Naive thymus-derived CD4-positive, alpha-beta T cell (primary cell): ENCODE measurements at regions not wholly inside any gene's neighbourhood (a gene's known extent, or its start where the extent isn't known, plus 50 kb on each side); places are given as distances from the start of the nearest gene placed in this dataset.

Experiments
- ATAC-seq: fragments of 150-1000 bp; cut with Tn5 transposase; 2 replicates; pipeline ENCODE4 v1.10.0; 2021; ENCODE audit warnings: mild to moderate bottlenecking, moderate library complexity
- CTCF ChIA-PET: fragments of 350-600 bp; sonication (Branson Sonifier 250); formaldehyde crosslinking; loops from one replicate; lab custom pipeline; 2021; ENCODE audit warnings: antibody characterized with exemption; lab: Charles Lee
- POLR2A ChIA-PET: fragments of 350-600 bp; sonication (Branson Sonifier 250); formaldehyde crosslinking; loops from one replicate; lab custom pipeline; 2021; ENCODE audit warnings: antibody characterized with exemption, inconsistent platforms; lab: Charles Lee
- DNase-seq, 9 donors: peaks; one replicate each; pipeline versions ENCODE4 v3.0.0 to v3.0.0-alpha.2; 2020 to 2022; ENCODE audit warnings: mixed read lengths in 1 of 9
- H3K27ac ChIP-seq: one replicate; pipeline ENCODE4 v1.7.0; 2013; ENCODE audit warnings: mild to moderate bottlenecking, low read depth, low read length, moderate library complexity
- H3K27me3 ChIP-seq, 2 donors: one replicate each; pipeline ENCODE4 v1.7.0; 2013; ENCODE audit warnings: low read length in 2 of 2, mild to moderate bottlenecking in 2 of 2, moderate library complexity in 2 of 2; ENCODE audit not compliant: control insufficient read depth in 2 of 2, insufficient read depth in 2 of 2
- H3K36me3 ChIP-seq, 3 experiments: 1 replicate in 2 of 3; 2 replicates in 1 of 3; pipeline ENCODE4 v1.7.0; 2013; ENCODE audit warnings: low read length in 3 of 3, mild to moderate bottlenecking in 3 of 3, moderate library complexity in 1 of 3; ENCODE audit not compliant: insufficient read depth in 3 of 3, control insufficient read depth in 2 of 3
- H3K4me1 ChIP-seq, 2 donors: one replicate each; pipeline ENCODE4 v1.7.0; 2013; ENCODE audit warnings: low read length in 2 of 2, mild to moderate bottlenecking in 2 of 2, moderate library complexity in 1 of 2; ENCODE audit not compliant: control insufficient read depth in 2 of 2, insufficient read depth in 2 of 2
- H3K4me3 ChIP-seq: 2 replicates; pipeline ENCODE4 v1.7.0; 2013; ENCODE audit warnings: mild to moderate bottlenecking, low read length
- H3K9me3 ChIP-seq, 3 experiments: 1 replicate in 2 of 3; 2 replicates in 1 of 3; pipeline ENCODE4 v1.7.0; 2013; ENCODE audit warnings: low read length in 3 of 3; ENCODE audit not compliant: control insufficient read depth in 2 of 3
- H3K27ac Mint-ChIP-seq, 9 donors: one replicate each; pipeline ENCODE4 v1.8.0; 2020 to 2022; ENCODE audit warnings: mixed read lengths in 9 of 9, mild to moderate bottlenecking in 8 of 9, moderate library complexity in 5 of 9, inconsistent platforms in 2 of 9
- H3K27me3 Mint-ChIP-seq, 5 donors: one replicate each; pipeline ENCODE4 v1.8.0; 2021 to 2022; ENCODE audit warnings: mixed read lengths in 5 of 5, mild to moderate bottlenecking in 1 of 5
- H3K36me3 Mint-ChIP-seq, 5 donors: one replicate each; pipeline ENCODE4 v1.8.0; 2020 to 2022; ENCODE audit warnings: mixed read lengths in 5 of 5, mild to moderate bottlenecking in 3 of 5, inconsistent platforms in 1 of 5
- H3K4me1 Mint-ChIP-seq, 7 donors: one replicate each; pipeline ENCODE4 v1.8.0; 2020 to 2022; ENCODE audit warnings: mixed read lengths in 7 of 7, mild to moderate bottlenecking in 3 of 7, inconsistent platforms in 1 of 7
- H3K4me3 Mint-ChIP-seq, 10 donors: one replicate each; pipeline ENCODE4 v1.8.0; 2020 to 2022; ENCODE audit warnings: mild to moderate bottlenecking in 10 of 10, mixed read lengths in 10 of 10, moderate library complexity in 6 of 10, inconsistent platforms in 2 of 10
- H3K9me3 Mint-ChIP-seq, 11 donors: one replicate each; pipeline ENCODE4 v1.8.0; 2020 to 2022; ENCODE audit warnings: mixed read lengths in 11 of 11, mild to moderate bottlenecking in 4 of 11, inconsistent platforms in 1 of 11, moderate library complexity in 1 of 11
- intact Hi-C, 2 donors: fragments of 100-400 bp; cut with micrococcal nuclease; formaldehyde crosslinking; loops; one replicate each; pipeline ENCODE4 v1.15.1; 2023

DNA sequence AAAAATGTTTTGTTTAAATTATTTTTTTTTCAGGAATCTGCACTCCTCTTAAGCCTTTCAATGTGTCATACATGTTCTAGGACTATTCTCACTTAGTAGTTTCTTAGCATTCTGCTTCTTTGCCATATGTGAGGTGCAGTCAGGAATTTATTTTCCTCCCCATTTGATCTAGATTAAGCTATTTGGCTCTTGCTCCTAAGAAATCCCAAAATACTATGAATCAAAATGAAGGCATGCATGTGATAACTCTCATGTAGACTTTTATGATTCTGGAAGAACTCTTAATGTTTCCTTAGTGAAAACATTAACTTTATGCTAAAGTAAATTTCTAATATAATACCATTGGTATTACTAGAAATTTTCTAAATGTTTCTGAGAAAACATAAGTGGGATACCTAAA is 664.5 kb downstream of the RAPGEF2 start:
- intact Hi-C loops, result no loop called here
- DNase-seq (no peak), ATAC-seq (no peak)
- no peak overlapping the region for H3K27ac ChIP-seq
- POLR2A ChIA-PET, result no interaction called here
- H3K27me3 ChIP-seq, result no peaks in the 10 kb centered on the region
- H3K4me1 ChIP-seq, result no peaks in the 10 kb centered on the region
- no peaks in the 10 kb centered on the region for H3K27me3 Mint-ChIP-seq
- no peak overlapping the region for H3K4me3 Mint-ChIP-seq
- H3K4me3 ChIP-seq, result no peak overlapping the region
- no peaks in the 10 kb centered on the region for H3K4me1 Mint-ChIP-seq
- CTCF ChIA-PET, result no interaction called here
- H3K9me3 Mint-ChIP-seq, result peaks cover 0 to 19% (median 0%) of the 10 kb centered on the region in 11 donors
- no peak overlapping the region for H3K27ac Mint-ChIP-seq
- H3K36me3 Mint-ChIP-seq, result no peaks in the 10 kb centered on the region
- no peaks in the 10 kb centered on the region for H3K36me3 ChIP-seq
- no peaks in the 10 kb centered on the region for H3K9me3 ChIP-seq

DNA sequence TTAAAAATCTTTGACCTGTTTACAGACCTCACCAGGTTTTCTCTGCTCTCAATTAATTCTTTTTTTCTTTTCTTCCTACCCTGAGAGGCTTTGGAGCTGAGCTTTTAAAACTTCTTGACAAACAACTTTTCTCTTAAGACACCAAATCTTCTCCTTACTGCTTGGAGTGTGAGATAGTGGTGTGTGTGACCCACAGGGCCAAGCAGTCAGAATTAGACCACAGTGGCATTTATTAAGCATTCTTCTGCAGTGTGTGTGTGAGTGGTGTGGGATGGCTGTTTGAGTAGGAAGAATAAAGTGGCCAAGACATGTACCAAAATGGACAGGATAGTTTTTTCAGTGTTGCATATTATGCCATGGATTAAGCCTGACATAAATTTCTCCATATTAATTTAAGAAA is 665.1 kb downstream of the RAPGEF2 start:
- H3K9me3 Mint-ChIP-seq, result peaks cover 0 to 21% (median 0%) of the 10 kb centered on the region in 11 donors
- H3K27ac Mint-ChIP-seq, result no peak overlapping the region
- DNase-seq (no peak), ATAC-seq (no peak)
- H3K27ac ChIP-seq, result no peak overlapping the region
- no peaks in the 10 kb centered on the region for H3K27me3 Mint-ChIP-seq
- no peaks in the 10 kb centered on the region for H3K36me3 ChIP-seq
- intact Hi-C loops, result no loop called here
- no peaks in the 10 kb centered on the region for H3K4me1 Mint-ChIP-seq
- CTCF ChIA-PET, result no interaction called here
- H3K4me3 Mint-ChIP-seq, result no peak overlapping the region
- no peaks in the 10 kb centered on the region for H3K27me3 ChIP-seq
- H3K9me3 ChIP-seq, result no peaks in the 10 kb centered on the region
- no peak overlapping the region for H3K4me3 ChIP-seq
- H3K36me3 Mint-ChIP-seq, result no peaks in the 10 kb centered on the region
- H3K4me1 ChIP-seq, result no peaks in the 10 kb centered on the region
- POLR2A ChIA-PET, result no interaction called here

DNA sequence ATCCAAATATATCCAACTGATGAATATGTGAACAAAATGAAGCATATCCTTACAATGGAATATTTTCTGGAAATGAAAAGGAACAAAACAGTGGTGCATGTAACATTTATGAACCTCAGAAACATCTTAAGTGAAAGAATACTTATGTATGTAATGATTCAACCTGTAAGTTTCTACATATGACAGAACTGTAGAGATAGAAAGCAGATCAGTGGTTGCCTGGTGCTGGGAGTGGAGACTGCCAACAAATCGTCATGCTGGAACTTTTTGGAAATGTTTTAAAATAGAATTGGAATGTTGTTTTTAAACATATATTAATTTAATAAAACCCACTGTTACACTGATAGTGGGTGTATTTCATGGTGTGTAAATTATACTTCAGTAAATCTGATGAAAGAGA is 667.5 kb downstream of the RAPGEF2 start:
- Histone ChIP-seq H3K27ac (no peak overlapping the region), H3K4me1 (no peaks in the 10 kb centered on the region), H3K4me3 (no peak overlapping the region), H3K27me3 (no peaks in the 10 kb centered on the region), H3K36me3 (no peaks in the 10 kb centered on the region), H3K9me3 (no peaks in the 10 kb centered on the region)
- intact Hi-C loops, result no loop called here
- Mint-ChIP-seq H3K4me1 (no peaks in the 10 kb centered on the region), H3K4me3 (no peak overlapping the region), H3K9me3 (peaks cover 0 to 25% (median 0%) of the 10 kb centered on the region in 11 donors), H3K27ac (no peak overlapping the region), H3K36me3 (peaks cover 0 to 7% (median 0%) of the 10 kb centered on the region in 5 donors), H3K27me3 (no peaks in the 10 kb centered on the region)
- no peak for ATAC-seq
- no peak for DNase-seq
- ChIA-PET CTCF (no interaction called here), POLR2A (no interaction called here)

DNA sequence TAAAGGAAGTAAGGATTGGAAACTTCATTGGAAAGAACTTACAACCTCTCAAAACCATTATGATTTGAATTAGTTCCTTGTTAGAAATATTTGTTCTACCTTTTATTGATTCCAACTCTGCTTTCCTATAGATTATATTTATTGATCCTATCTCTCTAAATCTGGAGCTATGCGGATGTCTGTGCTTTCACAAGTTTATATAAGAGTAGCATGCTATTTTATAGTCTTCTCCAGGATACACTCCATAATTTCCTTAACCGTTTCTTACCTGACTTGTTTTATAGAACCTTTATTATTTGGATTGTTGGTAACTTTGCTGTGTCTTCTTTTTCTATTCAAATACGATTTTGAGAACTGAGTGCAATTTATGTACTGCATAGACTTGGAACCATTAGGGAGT is 668.1 kb downstream of the RAPGEF2 start:
- POLR2A ChIA-PET, result no interaction called here
- no peak for ATAC-seq
- H3K4me3 ChIP-seq, result no peak overlapping the region
- DNase-seq, result no peak
- H3K36me3 Mint-ChIP-seq, result peaks cover 0 to 7% (median 0%) of the 10 kb centered on the region in 5 donors
- H3K9me3 Mint-ChIP-seq, result peaks cover 0 to 23% (median 0%) of the 10 kb centered on the region in 11 donors
- no peaks in the 10 kb centered on the region for H3K36me3 ChIP-seq
- no peaks in the 10 kb centered on the region for H3K27me3 Mint-ChIP-seq
- CTCF ChIA-PET, result no interaction called here
- no peak overlapping the region for H3K27ac ChIP-seq
- intact Hi-C loops, result no loop called here
- no peaks in the 10 kb centered on the region for H3K4me1 ChIP-seq
- no peaks in the 10 kb centered on the region for H3K4me1 Mint-ChIP-seq
- no peak overlapping the region for H3K27ac Mint-ChIP-seq
- no peak overlapping the region for H3K4me3 Mint-ChIP-seq
- H3K9me3 ChIP-seq, result no peaks in the 10 kb centered on the region
- H3K27me3 ChIP-seq, result no peaks in the 10 kb centered on the region

DNA sequence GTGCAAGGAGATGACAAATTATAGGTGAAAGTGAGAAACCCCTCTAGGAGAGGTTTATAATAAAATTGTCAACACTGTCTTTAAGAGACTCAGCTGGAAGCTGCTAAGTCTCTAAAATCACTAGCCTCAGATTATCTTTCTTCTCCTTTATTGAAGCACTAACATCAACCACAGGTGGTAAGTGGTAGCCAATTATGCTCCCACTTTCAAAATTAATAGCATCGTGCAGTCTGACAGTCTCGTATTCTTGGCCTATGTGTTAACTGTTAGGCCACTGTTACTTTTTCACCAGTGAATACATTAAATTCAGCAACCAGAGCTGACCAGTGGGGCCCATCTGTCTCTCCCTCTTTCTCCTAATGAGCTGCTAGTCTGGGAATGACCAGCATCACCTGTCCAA is 674.1 kb downstream of the RAPGEF2 start:
- Mint-ChIP-seq H3K4me1 (no peaks in the 10 kb centered on the region), H3K9me3 (peaks cover 0 to 18% (median 0%) of the 10 kb centered on the region in 11 donors), H3K27ac (no peak overlapping the region), H3K4me3 (no peak overlapping the region), H3K36me3 (peaks cover 0 to 7% (median 0%) of the 10 kb centered on the region in 5 donors), H3K27me3 (no peaks in the 10 kb centered on the region)
- Histone ChIP-seq H3K4me1 (no peaks in the 10 kb centered on the region), H3K27me3 (no peaks in the 10 kb centered on the region), H3K36me3 (no peaks in the 10 kb centered on the region), H3K9me3 (no peaks in the 10 kb centered on the region), H3K4me3 (no peak overlapping the region), H3K27ac (no peak overlapping the region)
- no peak for ATAC-seq
- no peak for DNase-seq
- ChIA-PET POLR2A (no interaction called here), CTCF (no interaction called here)
- intact Hi-C loops, result no loop called here

DNA sequence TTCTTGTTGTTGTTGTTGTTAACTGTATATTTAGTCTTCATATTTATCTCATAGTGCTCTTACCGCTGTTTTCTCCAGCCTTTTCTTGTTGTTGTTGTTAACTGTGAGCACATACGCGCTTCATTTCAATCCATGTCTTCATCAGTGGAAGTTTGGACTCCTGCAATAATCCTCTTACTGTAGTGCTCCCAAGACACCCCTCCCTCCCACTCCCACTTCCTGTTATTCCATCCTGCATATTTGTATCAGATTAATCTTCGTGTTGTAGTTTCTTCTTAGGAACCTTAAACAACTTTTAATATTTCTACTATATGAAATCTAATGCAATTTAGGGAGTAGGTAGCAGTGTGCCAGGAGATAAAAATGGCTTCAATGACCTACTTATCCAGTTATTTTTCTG is 674.8 kb downstream of the RAPGEF2 start:
- Mint-ChIP-seq H3K27me3 (no peaks in the 10 kb centered on the region), H3K4me1 (no peaks in the 10 kb centered on the region), H3K4me3 (no peak overlapping the region), H3K27ac (no peak overlapping the region), H3K9me3 (peaks cover 0 to 11% (median 0%) of the 10 kb centered on the region in 11 donors), H3K36me3 (peaks cover 0 to 7% (median 0%) of the 10 kb centered on the region in 5 donors)
- intact Hi-C loops, result no loop called here
- DNase-seq (no peak), ATAC-seq (no peak)
- H3K27me3 ChIP-seq, result no peaks in the 10 kb centered on the region
- H3K36me3 ChIP-seq, result no peaks in the 10 kb centered on the region
- H3K27ac ChIP-seq, result no peak overlapping the region
- no peaks in the 10 kb centered on the region for H3K4me1 ChIP-seq
- no peak overlapping the region for H3K4me3 ChIP-seq
- ChIA-PET CTCF (no interaction called here), POLR2A (no interaction called here)
- no peaks in the 10 kb centered on the region for H3K9me3 ChIP-seq

DNA sequence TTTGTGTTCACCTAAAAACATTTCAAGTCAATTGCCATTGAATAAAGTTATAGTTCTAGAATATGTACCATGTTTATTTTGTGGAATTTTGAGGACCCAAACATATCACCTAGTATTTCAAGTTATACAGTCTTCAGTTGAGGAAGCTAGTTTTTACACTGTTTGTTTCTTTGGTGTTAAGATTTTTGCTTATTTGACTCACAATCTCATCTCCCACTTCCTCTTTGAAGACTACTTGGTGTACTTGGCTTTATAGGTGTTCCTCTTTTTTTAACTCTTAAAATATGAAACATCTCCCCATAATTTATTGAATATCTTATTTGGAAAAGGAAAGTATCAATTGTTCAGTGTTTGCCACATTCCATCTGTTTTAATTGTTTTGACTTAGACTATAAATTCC is 675.4 kb downstream of the RAPGEF2 start:
- no peaks in the 10 kb centered on the region for H3K27me3 Mint-ChIP-seq
- Histone ChIP-seq H3K27ac (no peak overlapping the region), H3K4me3 (no peak overlapping the region), H3K4me1 (no peaks in the 10 kb centered on the region), H3K36me3 (no peaks in the 10 kb centered on the region), H3K27me3 (no peaks in the 10 kb centered on the region), H3K9me3 (no peaks in the 10 kb centered on the region)
- POLR2A ChIA-PET, result no interaction called here
- no peak overlapping the region for H3K27ac Mint-ChIP-seq
- CTCF ChIA-PET, result no interaction called here
- DNase-seq (no peak), ATAC-seq (no peak)
- peaks cover 0 to 5% (median 0%) of the 10 kb centered on the region in 5 donors for H3K36me3 Mint-ChIP-seq
- H3K9me3 Mint-ChIP-seq, result peaks cover 0 to 5% (median 0%) of the 10 kb centered on the region in 11 donors
- no peaks in the 10 kb centered on the region for H3K4me1 Mint-ChIP-seq
- no peak overlapping the region for H3K4me3 Mint-ChIP-seq
- intact Hi-C loops, result no loop called here
